GM12864 (cell line): ENCODE measurements at regions not wholly inside any gene's neighbourhood (a gene's known extent, or its start where the extent isn't known, plus 50 kb on each side); places are given as distances from the start of the nearest gene placed in this dataset.

Experiments used
- DNase-seq: peaks from one replicate; pipeline ENCODE4 v3.0.0-alpha.2; 2011; ENCODE audit warnings: low read depth
- H3K4me3 ChIP-seq: 2 replicates; pipeline ENCODE4 v1.5.1; 2011; ENCODE audit warnings: mild to moderate bottlenecking, low read depth, low read length, control low read depth
- CTCF ChIP-seq: IDR thresholded peaks from 2 replicates; pipeline ENCODE4 v1.5.1; 2011; ENCODE audit warnings: low read depth, mild to moderate bottlenecking, moderate library complexity, low read length, control low read depth, inconsistent platforms; ENCODE audit errors: missing control alignments

- no peak for TF ChIP-seq CTCF
- DNase-seq, result no peak
- H3K4me3 ChIP-seq, result no peak overlapping the region
These were observed 323.7 kb downstream of the RPS24 start for GRCh38 chr10:78357141-78358063.

GRCh38 chr10:78358351-78358750 lies 324.7 kb downstream of the RPS24 start:
- no peak overlapping the region for H3K4me3 ChIP-seq
- no peak for TF ChIP-seq CTCF
- no peak for DNase-seq

- H3K4me3 ChIP-seq, result no peak overlapping the region
- TF ChIP-seq CTCF, result no peak
- no peak for DNase-seq
These were observed 325.3 kb downstream of the RPS24 start for GRCh38 chr10:78358982-78359381.

GRCh38 chr10:78359640-78360091 lies 326.0 kb downstream of the RPS24 start:
- H3K4me3 ChIP-seq, result no peak overlapping the region
- DNase-seq, result no peak
- no peak for TF ChIP-seq CTCF

- no peak for DNase-seq
- no peak for TF ChIP-seq CTCF
- H3K4me3 ChIP-seq, result no peak overlapping the region
These were observed 326.6 kb downstream of the RPS24 start for GRCh38 chr10:78360284-78360683.

GRCh38 chr10:78361031-78361430 lies 327.4 kb downstream of the RPS24 start:
- DNase-seq, result no peak
- H3K4me3 ChIP-seq, result no peak overlapping the region
- TF ChIP-seq CTCF, result no peak
